ENCODE measurements at regions not wholly inside any gene's neighbourhood (a gene's known extent, or its start where the extent isn't known, plus 50 kb on each side); places are given as distances from the start of the nearest gene placed in this dataset.

- DNase-seq = peak; percentile 66
Observed at GRCh38 chr1:118339400-118340124, 154.5 kb upstream of the SPAG17 start.

GRCh38 chr1:118338936-118339335, 153.9 kb upstream of the SPAG17 start:
- no peak for DNase-seq

- no peak for DNase-seq
Observed at GRCh38 chr1:118337346-118337745, 152.3 kb upstream of the SPAG17 start.

GRCh38 chr1:118335331-118335732, 150.3 kb upstream of the SPAG17 start:
- no peak for DNase-seq

DNA sequence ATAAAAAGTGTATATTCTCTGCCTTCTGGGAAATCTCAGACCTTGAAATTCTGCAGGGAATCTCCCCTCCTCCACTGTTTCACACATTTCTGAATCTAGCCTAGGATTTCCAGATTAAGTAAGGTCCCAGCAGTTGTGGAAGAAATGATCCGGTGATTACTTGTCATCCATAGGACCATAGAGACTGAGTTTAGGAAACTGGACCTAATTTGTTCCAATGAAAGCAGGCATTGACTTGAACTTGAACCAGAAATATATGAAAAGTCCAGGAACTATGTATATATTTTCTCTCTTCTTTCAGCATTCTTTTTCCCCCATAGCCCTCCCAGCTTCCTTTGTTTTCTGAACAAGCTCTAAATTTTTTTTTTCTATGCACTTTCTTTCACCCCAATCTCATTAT, 149.5 kb upstream of the SPAG17 start:
- DNase-seq = no peak

- DNase-seq = no peak
Observed at GRCh38 chr1:118333601-118334210, 148.7 kb upstream of the SPAG17 start.

DNA sequence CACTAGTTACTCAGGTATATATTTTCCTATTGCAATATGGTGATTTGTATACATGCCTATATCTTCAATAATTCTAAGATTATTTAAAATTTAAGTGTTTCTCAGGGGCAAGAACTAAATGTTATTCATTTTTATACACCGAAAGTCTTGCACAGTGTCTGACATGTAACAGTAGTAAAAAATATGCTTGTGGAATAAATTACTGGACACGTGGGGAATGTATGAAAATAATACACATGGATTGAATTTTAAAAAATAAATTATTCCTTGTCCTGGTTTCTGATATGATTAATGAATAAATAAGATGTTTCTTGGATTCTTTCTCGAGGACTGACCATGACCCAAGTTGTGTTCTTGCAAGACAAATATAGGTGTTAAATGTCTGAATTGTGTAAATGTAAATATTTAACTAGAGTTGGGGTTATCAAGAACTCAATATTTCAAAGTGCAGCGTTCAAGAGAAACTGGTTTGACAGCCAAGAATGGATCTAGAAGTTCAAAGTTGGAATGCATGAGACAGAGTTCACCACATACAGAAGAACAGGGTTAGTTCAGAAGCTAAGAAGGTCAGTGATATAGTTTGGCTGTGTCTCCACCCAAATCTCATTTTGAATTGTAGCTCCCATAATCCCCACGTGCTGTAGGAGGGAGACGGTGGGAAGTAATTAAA, 142.1 kb upstream of the SPAG17 start:
- no peak for DNase-seq

DNA sequence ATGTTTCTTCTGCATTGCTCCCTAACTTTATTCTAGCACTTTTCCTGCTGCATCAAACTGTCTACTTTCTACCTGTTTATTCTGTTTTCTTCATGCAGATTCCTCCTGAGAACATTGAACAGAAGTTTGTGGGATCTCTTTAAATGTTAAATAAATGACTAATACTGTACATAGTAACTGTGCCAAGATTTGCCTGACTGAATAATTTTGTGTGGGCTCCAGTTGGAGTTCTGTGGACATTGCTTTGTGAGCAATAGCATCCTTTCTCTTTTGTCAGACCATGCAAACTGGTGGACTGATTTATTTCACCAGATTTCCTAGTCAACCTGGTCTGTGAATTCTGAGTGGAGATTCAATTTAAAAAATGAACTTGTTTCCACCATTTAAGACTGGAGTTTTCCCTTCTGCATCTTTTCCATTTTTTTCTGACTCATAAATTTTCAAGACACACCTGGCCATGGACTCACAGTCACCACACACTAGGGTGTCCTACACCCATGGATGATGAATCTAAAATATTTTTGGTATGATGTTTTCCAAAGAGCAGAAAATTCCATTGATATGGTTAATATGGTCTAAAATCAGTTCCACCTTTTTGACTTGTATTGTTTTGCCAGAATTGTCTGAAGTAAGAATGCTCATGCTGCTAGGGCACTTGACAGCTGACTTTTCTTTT, 140.7 kb upstream of the SPAG17 start:
- no peak for DNase-seq

- DNase-seq = no peak
Observed at GRCh38 chr1:118323246-118323645, 138.2 kb upstream of the SPAG17 start.

GRCh38 chr1:118322331-118322730, 137.3 kb upstream of the SPAG17 start:
- DNase-seq = no peak

GRCh38 chr1:118321840-118322239, 136.8 kb upstream of the SPAG17 start:
- no peak for DNase-seq

DNA sequence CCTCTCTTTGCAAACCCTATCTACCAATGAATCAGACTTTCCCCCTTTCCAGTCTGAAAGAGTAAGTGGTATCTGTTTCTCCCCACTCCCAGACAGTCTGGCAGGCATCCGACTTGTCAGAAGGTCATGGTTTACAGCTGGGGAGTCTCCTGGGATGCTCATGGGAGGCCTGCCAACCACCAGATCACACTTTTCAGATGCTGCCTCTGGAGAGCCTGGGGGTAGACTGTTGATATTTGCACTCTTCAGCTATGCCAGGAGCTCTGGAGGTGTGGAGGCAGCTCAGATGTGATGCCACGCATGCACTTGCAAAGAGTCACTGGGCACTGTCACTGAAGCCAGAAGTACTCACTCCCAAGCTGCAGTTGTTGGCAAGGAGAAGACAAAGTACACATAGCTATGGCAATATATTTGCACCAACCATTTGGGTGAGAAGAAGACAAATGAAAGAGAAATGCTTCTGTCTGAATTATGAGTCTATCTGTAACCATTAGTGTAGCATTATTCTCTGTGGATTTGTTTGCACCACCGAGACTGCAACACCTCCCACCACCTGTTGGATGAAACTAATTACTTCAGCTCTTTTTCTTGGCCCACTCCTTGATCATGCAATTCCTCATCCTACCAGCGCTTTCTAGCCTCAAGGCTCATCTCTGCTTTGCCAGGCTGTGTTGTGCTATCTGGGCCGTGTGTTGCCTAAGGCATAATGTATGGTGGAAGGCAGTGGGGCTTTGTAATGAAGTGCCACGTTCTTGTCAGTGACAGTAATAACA, 133.0 kb upstream of the SPAG17 start:
- no peak for DNase-seq

DNA sequence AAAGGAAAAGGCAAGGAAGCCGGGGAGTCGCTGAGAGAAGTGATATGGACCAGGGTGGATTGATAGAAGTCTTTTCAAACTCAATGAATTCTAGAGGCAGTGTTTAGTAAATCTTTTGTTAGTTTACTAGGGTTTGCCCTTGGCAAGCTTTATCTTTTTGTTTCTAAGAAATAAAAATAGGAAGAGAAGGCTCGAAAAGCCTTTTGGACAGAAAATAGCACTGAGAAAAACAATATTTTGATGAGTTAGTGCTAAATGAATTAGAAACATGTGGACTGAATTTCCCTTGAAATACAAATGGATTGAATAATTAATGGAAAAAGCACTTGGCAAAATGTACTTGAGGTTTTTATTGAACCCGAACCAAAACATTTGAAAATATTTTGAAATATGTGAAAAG, 121.8 kb upstream of the SPAG17 start:
- no peak for DNase-seq

GRCh38 chr1:118304722-118305359, 119.8 kb upstream of the SPAG17 start:
- peak; percentile 58 for DNase-seq

- no peak for DNase-seq
Observed at GRCh38 chr1:118303534-118303933, 118.5 kb upstream of the SPAG17 start.

DNA sequence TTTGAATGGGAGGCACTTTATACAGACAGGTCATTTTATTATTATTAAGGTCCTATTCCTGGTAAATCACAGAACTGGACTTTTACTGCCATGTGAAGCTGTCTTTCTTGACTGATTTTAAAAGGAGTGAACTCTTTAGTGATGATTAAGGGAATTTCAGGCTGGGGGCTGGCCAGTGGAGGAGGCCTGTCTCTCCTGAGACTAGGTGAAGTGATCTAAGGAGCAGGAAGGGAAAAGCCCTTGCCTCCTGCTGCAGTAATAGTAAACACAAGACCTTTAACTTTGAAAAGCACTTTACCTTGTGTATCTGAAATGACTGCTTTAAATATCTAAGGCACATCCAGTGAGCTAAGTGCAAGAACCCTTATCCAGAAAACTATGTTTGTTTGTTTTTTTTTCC, 118.0 kb upstream of the SPAG17 start:
- no peak for DNase-seq

GRCh38 chr1:118302145-118302544, 117.1 kb upstream of the SPAG17 start:
- DNase-seq = no peak

GRCh38 chr1:118300808-118301207, 115.8 kb upstream of the SPAG17 start:
- peak; percentile 78 for DNase-seq

GRCh38 chr1:118298397-118298796, 113.4 kb upstream of the SPAG17 start:
- DNase-seq = no peak

- DNase-seq = no peak
Observed at GRCh38 chr1:118297521-118297920, 112.5 kb upstream of the SPAG17 start.

- DNase-seq = no peak
Observed at GRCh38 chr1:118294875-118295642, 110.0 kb upstream of the SPAG17 start.

GRCh38 chr1:118291661-118292060, 106.6 kb upstream of the SPAG17 start:
- DNase-seq = no peak
